Spleen (tissue), 7 donors: ENCODE measurements at regions not wholly inside any gene's neighbourhood (a gene's known extent, or its start where the extent isn't known, plus 50 kb on each side); places are given as distances from the start of the nearest gene placed in this dataset.

ENCODE experiments used
- CTCF ChIP-seq, 11 experiments: fragments of 200-600 bp in 7 of 11; fragments of 450-650 bp in 4 of 11; sonication (generic) in 4 of 11; IDR thresholded peaks in 8 of 11; conservative IDR thresholded peaks in 3 of 11; 1 replicate in 7 of 11; 2 replicates in 4 of 11; pipeline versions ENCODE4 v1.4.0 to v1.8.0; 2016 to 2021; ENCODE audit warnings: antibody characterized with exemption in 11 of 11, inconsistent platforms in 4 of 11, mild to moderate bottlenecking in 1 of 11
- POLR2A ChIP-seq, 3 donors: fragments of 450-650 bp; IDR thresholded peaks; one replicate each; pipeline ENCODE4 v1.5.1; 2017; ENCODE audit warnings: antibody characterized with exemption in 3 of 3, mild to moderate bottlenecking in 1 of 3
- POLR2AphosphoS5 ChIP-seq, 3 donors: sonication (generic); formaldehyde crosslinking; IDR thresholded peaks; one replicate each; pipeline ENCODE4 v1.5.1; 2017; ENCODE audit warnings: antibody characterized with exemption in 3 of 3
- donor health status: DM: no; HTN: no; CAD: no; lungs with moderate emphysema.
- donor health status: DM: no; HTN: no; CAD: no.
- donor health status: DM: no; HTN: no; CAD: no.

DNA sequence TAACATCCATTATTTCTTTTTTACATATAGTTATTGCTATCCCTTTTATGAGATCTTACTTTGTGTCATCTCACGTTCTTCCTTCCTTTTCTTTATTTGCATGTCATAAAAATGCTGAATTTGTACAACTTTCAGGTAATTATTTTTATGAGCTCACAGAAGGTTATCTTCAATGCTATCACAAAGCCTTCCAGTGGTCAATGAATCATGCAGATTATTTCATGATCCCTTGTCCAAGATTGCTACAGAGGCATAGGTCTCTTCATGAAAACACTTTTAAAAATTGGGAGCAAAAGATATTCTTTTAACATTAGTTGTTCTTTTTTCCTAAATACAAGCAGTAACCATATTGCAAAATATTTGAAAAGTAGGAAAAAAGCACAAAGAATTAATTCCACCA is 880.1 kb upstream of the NR2F2 start:
- TF ChIP-seq POLR2AphosphoS5 (IDR thresholded peaks at IDR 0.05) (no peak), CTCF (IDR thresholded peaks at IDR 0.05 in 8 of 11, conservative IDR thresholded peaks at IDR 0.05 in 3 of 11) (no peak), POLR2A (IDR thresholded peaks at IDR 0.05) (no peak)
